ENCODE measurements at regions not wholly inside any gene's neighbourhood (a gene's known extent, or its start where the extent isn't known, plus 50 kb on each side); places are given as distances from the start of the nearest gene placed in this dataset.

GRCh38 chr4:144202081-144202480 lies 61.6 kb upstream of the GYPA start:
- no peak for DNase-seq (ENCODE audit: low spot score)

DNA sequence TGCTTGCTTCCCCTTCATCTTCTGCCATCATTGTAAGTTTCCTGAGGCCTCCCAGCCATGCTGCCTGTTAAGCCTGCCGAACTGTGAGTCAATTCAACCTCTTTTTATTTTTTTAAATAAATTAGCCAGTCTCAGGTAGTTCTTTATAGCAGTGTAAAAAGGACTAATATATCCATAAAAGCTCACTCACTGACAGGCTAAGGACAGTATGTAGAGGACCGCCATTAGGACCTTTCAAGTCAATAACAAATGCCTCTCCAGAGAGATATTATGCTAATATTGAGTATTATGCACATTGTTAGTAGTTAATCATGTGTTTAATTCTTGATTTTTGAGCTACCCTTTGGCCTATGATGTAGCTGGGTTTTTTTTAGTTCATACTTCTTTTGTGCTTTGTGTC lies 62.6 kb upstream of the GYPA start:
- DNase-seq (ENCODE audit: low spot score) = no peak

- DNase-seq (ENCODE audit: low spot score) = no peak
Measured at GRCh38 chr4:144204431-144204830, 63.9 kb upstream of the GYPA start.

- no peak for DNase-seq (ENCODE audit: low spot score)
Measured at GRCh38 chr4:144206711-144207110, 66.2 kb upstream of the GYPA start.

DNA sequence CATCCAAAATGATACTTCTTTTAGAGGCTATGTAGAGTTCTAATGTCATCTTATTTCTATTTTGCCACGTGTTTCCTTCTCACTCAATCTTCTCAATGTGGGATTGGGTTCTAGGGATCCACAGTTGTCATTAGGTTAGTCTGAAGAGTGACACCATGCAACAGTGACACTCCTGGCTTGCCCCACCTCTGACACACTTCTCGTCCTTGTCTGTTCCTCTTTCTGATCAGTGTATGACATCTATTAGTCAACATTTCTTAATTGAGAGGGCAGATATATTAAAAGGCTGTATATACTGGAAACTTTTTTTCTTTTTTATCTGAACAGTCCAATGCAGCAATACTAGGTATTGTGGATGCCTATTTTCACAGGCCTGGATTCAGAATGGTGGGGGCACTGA lies 67.6 kb upstream of the GYPA start:
- no peak for DNase-seq (ENCODE audit: low spot score)

- no peak for DNase-seq (ENCODE audit: low spot score)
Measured at GRCh38 chr4:144209491-144209890, 69.0 kb upstream of the GYPA start.

DNA sequence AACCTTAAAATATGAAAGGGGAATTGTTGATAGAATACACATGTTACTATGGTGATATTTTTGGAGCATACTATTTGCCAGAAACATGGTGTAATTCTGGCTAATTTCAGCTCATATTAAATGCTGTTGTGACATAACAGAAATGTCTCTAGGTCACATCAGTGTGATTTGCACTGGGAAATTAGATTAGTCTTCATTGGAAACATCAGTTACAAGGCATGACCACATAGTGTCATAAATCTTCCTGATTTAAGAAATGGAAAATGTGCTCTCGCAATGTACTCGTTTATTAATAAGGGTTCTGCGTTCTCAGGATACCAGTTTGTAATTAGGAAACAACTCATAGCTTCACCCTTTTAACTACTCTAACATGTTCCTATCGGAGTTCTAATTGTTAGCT lies 72.9 kb upstream of the GYPA start:
- DNase-seq (ENCODE audit: low spot score) = no peak

DNA sequence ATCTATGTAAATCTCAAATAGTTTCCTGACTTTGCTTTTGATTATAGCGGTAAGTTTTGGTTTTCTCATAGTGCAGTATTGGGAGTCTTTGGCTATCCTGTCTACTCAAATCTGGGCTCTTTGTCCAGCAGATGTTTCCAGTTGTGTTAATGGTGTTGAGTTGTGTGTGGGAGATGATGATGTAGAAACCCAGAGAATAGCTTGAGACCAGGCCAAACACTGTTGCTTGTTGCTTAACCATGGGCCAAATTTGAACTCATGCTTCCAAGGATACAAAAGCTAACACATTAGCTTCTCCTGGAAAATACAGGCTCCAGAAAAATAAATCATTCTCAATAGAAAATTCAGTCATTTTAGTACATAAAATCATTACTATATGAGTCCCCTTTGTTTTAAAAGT lies 82.6 kb upstream of the GYPA start:
- DNase-seq (ENCODE audit: low spot score) = no peak

GRCh38 chr4:144223661-144224060 lies 83.1 kb upstream of the GYPA start:
- DNase-seq (ENCODE audit: low spot score) = no peak

DNA sequence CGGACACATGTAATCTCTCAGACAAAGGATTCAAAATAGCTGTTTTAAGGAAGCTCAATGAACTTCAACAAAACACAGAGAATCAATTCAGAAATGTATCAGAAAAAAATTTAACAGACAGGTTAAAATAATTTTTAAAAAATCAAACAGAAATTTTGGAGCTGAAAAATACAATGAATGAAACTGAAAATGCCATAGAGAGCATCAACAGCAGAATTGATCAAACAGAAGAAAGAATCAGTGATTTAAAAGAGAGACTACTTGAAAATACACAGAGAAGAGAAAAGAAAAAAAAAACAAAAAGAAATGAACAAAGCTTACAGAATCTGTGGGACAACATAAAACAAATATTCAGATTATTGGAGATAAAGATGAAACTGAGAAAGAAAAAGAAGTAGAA lies 118.8 kb upstream of the GYPA start:
- DNase-seq (ENCODE audit: low spot score) = no peak

- DNase-seq (ENCODE audit: low spot score) = no peak
Measured at GRCh38 chr4:144267084-144267483, 126.6 kb upstream of the GYPA start.

DNA sequence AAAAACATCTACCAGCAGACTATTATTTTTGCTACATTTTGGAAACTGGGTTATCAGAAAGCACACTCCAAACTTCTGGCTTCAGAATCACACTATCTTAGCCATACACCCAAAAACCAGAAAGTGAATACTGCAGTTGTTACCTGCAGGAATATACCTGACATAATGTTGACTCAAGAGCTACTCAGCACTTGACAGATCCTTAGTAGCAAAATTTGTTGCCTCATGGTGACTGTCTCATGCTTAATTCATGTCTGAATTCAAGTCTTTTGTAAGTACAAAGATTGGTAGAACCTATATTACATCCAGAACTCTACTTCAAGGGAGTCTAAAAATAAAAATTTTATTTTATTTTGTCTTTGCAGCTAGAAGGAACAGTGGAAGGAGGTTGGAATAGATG lies 140.2 kb upstream of the GYPA start:
- no peak for DNase-seq (ENCODE audit: low spot score)

DNA sequence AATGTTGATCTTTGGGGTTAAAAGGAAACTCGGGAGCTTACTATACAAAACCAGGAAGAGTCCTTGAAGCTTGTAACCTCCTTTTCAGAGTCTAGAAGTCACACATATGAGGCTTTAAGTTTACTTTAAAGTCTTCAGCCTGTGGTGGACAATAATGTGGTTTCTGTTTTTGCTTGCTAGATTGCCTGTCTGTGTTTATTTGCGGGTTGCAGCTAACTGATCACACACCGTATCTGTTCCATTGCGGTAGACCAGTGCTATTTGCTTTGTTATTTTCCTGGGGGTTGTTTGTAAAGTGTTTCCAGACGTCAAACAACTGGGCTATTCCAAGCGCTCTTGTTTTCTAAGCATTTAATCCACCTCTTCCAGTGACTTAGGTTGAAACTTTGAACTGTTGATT lies 143.0 kb upstream of the GYPA start:
- no peak for DNase-seq (ENCODE audit: low spot score)

DNA sequence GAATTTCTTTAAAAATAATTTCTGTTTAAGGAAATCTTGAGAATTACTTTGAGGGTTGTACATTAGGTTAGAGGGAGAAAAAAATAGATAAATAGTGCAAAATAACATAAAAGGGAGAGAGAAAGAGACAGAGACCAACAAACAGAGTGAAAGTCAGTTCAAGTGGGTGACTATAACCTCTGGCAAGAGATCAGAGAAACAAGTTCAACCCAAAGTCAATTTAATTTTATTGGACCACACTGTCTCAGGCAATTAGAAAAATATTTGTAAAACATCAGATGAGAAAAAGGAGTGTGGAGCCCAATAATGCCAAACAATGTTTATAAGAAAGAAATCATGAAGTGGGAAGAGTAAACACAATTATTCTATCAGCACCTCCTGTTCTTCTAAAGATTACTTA lies 143.5 kb upstream of the GYPA start:
- DNase-seq (ENCODE audit: low spot score) = no peak

DNA sequence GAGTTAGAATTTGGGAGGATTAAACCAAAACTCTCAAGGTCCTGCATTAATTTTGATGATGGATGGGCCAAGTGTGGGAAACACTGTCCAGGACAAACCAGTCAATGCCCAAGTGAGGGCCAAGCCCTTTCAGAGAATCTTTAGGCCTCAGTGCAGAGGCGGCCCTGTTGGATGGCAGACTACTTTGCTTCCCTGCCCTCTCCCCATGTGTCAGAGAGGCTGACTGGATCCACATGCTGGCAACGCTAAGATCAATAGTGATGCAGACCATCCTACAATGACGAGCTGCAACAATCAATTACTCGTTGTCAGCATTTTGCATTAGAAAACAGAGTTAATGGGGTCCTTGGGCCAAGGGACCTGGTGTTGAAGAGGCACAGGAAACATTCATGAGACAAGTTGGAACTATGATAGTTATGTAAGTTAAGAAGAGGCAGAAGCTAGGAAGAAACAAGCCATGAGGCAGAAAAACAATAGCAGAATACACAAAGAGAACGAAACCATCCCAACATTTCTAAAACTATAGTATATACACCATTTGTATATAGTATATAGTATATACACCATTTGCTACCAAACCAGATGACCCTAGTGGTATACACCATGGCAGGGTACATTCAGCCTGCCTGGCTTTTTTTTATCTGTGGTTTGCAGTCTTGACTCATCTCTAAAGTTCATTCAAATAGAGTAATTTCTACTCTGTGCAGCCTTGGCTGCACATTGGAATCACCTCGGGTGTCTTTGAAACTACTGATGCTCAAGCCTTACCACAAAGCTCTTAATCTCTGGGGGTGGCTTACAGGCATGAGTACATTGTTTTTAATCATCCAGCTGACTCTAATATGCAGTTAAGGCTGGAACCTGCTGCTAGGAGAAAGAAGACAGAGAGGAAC lies 147.7 kb upstream of the GYPA start:
- DNase-seq (ENCODE audit: low spot score) = no peak

GRCh38 chr4:144289667-144290428 lies 149.3 kb upstream of the GYPA start:
- no peak for DNase-seq (ENCODE audit: low spot score)

- no peak for DNase-seq (ENCODE audit: low spot score)
Measured at GRCh38 chr4:144291164-144291563, 150.6 kb upstream of the GYPA start.

DNA sequence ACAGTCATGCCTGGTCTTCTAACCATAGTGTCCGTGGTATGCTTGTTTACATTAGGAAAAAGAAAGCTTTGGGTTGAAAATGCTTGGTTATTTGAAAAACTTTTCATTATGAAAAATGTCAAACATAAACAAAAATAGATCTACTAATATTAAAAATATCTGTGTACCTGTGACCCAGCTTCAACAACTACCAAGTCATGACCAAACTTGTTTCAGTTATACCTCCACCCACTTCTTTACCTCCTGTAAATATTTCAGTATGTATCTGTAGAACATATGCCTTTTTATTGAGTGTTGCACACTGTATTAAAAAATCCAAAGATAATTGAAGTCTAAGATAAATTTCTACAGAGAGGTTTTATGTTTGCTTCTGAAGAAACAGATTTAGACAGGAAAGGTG lies 153.7 kb upstream of the GYPA start:
- DNase-seq (ENCODE audit: low spot score) = no peak

DNA sequence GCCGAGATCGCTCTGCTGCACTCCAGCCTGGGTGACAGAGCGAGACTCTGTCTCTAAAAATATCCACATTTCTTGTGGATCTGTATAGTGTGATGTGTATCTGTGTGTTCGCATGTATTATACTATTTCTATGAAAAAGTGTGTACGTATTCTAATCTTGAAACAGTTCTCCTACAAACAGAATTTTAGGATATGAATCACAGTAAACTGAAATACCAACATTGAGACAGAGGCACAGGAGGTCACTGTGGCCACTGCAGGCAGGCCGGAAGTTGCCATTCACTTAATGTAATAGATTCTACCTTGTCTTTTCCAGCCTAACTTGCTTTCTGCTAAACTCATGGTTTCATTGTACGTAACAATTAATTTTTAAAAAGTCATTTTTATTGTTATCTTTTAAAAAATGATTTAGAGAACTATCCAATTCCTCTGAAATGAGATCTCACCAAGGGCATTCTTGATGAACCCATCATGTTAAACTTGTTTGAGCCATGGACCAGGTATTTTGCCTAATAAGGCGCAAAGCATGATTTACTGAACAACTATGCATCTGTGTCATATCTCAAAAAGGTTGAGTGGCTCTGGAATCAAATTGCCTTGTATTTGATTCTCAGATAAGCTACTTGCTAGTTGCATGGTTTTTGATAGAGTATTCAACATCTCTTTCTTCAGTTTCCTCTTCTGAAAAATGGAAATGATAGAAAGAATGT lies 154.9 kb upstream of the GYPA start:
- DNase-seq (ENCODE audit: low spot score) = no peak

DNA sequence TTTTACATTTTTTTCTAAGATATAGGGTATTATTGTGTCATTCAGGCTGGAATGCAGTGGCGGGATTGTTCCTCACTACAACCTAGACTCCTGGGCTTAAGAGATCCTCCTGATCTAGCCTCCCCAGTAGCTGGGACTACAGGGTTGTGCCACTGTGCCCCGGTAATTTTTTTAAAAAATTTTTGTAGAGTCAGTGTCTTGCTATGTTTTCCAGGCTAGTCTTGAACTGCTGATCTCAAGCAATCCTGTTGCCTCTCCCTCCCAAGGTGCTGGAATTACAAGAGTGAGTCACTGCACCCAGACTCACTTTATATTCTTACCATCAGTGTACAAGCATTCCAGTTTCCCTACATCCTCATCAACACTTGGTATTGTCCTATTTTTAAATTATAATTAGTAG lies 156.4 kb upstream of the GYPA start:
- no peak for DNase-seq (ENCODE audit: low spot score)

- no peak for DNase-seq (ENCODE audit: low spot score)
Measured at GRCh38 chr4:144298519-144298918, 158.0 kb upstream of the GYPA start.

- DNase-seq (ENCODE audit: low spot score) = no peak
Measured at GRCh38 chr4:144300616-144301015, 160.1 kb upstream of the GYPA start.

All from D341Med (cell line).